ENCODE measurements at regions not wholly inside any gene's neighbourhood (a gene's known extent, or its start where the extent isn't known, plus 50 kb on each side); places are given as distances from the start of the nearest gene placed in this dataset.

DNA sequence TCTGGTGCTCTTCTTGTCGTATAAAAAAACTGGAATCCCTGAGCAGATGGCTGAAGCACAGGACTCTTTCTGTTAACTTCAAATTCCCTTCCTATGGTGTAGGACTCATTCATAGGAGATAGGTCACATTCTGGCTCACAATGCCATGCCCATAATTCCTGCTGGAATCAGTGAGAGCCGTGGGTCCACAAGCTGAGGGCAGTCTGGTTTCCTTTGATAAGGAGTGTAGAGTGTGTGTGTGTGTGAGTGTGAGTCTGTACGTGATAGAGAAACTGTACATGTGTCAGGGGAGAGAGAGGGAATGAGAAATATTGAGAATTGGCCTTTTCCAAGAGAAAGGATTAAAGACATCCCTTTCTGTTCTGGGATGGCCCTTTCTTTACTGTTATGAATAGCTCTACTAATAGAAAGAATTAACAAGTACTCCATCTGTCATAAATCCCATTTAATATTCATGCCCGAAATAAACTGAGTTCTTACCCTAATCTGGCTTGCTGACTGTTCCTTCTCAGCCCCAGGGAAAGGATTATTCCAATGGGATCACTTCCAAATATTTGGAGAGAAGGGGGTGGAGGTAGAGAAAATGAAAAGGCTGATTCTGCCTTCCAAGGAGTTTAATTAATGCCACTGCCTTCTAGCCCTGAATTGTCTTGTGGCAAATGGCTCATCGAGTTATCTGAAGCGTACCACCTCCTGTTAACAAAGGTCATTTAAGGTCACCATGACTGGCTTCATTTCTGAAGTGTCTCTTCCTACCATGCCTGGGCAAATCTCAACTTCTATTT, 79.0 kb downstream of the TMX1 start:
- H3K27ac ChIP-seq, result peak overlapping the region in 3 of 4 donors; percentile 56 to 66 (median 62)
- 70 to 78% methylated on average over 6 of the region's 6 CpGs for WGBS, 2 donors

DNA sequence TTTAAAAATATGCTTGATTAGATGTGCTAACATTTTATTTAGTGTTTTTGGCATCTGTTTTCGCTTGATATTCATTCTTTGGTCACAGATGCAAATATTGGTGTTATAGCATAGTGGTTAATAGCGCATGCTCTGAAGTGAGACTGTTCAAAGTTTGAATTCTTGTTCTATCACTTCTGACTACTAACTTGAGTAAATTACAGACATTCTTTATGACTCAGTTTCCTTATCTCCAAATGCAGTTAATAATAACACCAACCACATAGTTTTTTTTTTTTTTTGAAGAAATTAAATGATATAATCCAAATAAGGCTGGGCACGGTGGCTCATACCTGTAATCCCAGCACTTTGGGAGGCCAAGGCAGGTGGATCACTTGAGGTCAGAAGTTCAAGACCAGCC, 81.0 kb downstream of the TMX1 start:
- Histone ChIP-seq H3K4me1 (peaks cover 0 to 32% (median 24%) of the 10 kb centered on the region in 4 donors), H3K4me3 (no peak overlapping the region), H3K27me3 (no peaks in the 10 kb centered on the region), H3K27ac (no peak overlapping the region), H3K36me3 (no peaks in the 10 kb centered on the region), H3K9me3 (no peaks in the 10 kb centered on the region)
- no peak for TF ChIP-seq EP300 (IDR thresholded peaks at IDR 0.05)
- TF ChIP-seq, protein P1, sequence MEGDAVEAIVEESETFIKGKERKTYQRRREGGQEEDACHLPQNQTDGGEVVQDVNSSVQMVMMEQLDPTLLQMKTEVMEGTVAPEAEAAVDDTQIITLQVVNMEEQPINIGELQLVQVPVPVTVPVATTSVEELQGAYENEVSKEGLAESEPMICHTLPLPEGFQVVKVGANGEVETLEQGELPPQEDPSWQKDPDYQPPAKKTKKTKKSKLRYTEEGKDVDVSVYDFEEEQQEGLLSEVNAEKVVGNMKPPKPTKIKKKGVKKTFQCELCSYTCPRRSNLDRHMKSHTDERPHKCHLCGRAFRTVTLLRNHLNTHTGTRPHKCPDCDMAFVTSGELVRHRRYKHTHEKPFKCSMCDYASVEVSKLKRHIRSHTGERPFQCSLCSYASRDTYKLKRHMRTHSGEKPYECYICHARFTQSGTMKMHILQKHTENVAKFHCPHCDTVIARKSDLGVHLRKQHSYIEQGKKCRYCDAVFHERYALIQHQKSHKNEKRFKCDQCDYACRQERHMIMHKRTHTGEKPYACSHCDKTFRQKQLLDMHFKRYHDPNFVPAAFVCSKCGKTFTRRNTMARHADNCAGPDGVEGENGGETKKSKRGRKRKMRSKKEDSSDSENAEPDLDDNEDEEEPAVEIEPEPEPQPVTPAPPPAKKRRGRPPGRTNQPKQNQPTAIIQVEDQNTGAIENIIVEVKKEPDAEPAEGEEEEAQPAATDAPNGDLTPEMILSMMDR (IDR thresholded peaks at IDR 0.05), result no peak
- no peak for TF ChIP-seq POLR2AphosphoS5 (IDR thresholded peaks at IDR 0.05)
- TF ChIP-seq POLR2A (IDR thresholded peaks at IDR 0.05), result no peak
- intact Hi-C loops (cut with DNase I), result no loop called here
- DNase-seq, result no peak
- 86 to 88% methylated on average over 3 of the region's 3 CpGs for WGBS, 2 donors

More for the DNA sequence above, 79.0 kb downstream of the TMX1 start:
- intact Hi-C loops (cut with DNase I), result no loop called here
- Histone ChIP-seq H3K4me1 (peaks cover 0 to 37% (median 25%) of the 10 kb centered on the region in 4 donors), H3K36me3 (no peaks in the 10 kb centered on the region), H3K4me3 (no peak overlapping the region), H3K9me3 (no peaks in the 10 kb centered on the region), H3K27me3 (no peaks in the 10 kb centered on the region)
- TF ChIP-seq POLR2AphosphoS5 (IDR thresholded peaks at IDR 0.05) (no peak), POLR2A (IDR thresholded peaks at IDR 0.05) (no peak), EP300 (IDR thresholded peaks at IDR 0.05) (no peak)
- TF ChIP-seq, protein P1 (IDR thresholded peaks at IDR 0.05), result no peak
- DNase-seq, result no peak

DNA sequence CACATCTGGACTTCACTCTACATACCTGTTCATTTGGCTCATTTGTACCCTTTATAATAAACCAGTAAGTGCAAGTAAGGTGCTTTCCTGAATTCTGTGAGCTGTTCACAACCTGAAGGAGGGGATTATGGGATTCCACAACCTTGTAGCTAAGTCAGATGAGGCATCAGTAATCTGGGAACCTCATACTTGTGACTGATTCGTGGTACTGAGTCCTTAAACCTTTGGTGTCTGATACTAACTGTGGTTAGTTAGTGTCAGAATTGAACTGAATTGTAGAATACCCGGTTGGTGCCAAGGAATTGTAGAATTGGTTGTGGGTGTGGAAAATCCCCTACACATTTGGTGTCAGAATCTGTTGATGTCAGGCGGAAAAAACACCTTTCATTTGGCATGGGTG, 83.4 kb downstream of the TMX1 start:
- Histone ChIP-seq H3K9me3 (no peaks in the 10 kb centered on the region), H3K4me3 (no peak overlapping the region), H3K27me3 (no peaks in the 10 kb centered on the region), H3K36me3 (no peaks in the 10 kb centered on the region), H3K4me1 (peaks cover 0 to 34% (median 30%) of the 10 kb centered on the region in 4 donors), H3K27ac (no peak overlapping the region)
- whole genome bisulfite sequencing, 2 donors, result 81 to 83% methylated on average over 3 of the region's 3 CpGs
- intact Hi-C loops (cut with DNase I), result no loop called here
- DNase-seq, result no peak
- TF ChIP-seq EP300 (IDR thresholded peaks at IDR 0.05) (no peak), POLR2A (IDR thresholded peaks at IDR 0.05) (no peak), POLR2AphosphoS5 (IDR thresholded peaks at IDR 0.05) (no peak)
- TF ChIP-seq, protein P1 (IDR thresholded peaks at IDR 0.05), result no peak

DNA sequence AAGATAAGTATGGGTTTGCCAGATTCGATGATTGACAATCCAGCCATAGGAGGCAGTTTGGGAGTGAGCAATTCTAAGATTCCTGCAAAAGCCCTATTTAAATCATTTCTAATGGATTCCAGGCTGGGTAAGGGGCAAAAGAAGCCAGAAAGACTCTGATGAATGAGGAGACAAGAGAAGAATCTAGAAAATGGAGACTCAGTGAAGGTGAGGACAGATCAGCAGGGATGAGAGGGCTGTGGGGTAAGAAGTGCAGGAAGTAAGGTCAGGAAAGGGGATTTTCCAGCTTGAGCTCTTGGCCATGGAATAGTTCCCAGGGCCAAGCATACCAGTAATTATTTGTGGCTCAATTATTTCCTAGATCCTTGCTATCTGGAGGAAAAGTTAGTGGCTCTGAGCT, 87.3 kb downstream of the TMX1 start:
- no peak for DNase-seq
- no peaks in the 10 kb centered on the region for H3K36me3 ChIP-seq

More for the DNA sequence above, 87.3 kb downstream of the TMX1 start:
- TF ChIP-seq POLR2A (IDR thresholded peaks at IDR 0.05) (no peak), POLR2AphosphoS5 (IDR thresholded peaks at IDR 0.05) (no peak)
- TF ChIP-seq, protein P1 (IDR thresholded peaks at IDR 0.05), result no peak
- Histone ChIP-seq H3K4me3 (no peak overlapping the region), H3K27me3 (no peaks in the 10 kb centered on the region), H3K27ac (peak overlapping the region in 3 of 4 donors; percentile 61 to 70 (median 66)), H3K4me1 (peaks cover 0 to 37% (median 21%) of the 10 kb centered on the region in 4 donors), H3K9me3 (no peaks in the 10 kb centered on the region)
- WGBS, 2 donors, result 75 to 87% methylated on average over 1 of the region's 1 CpG
- intact Hi-C loops (cut with DNase I), result no loop called here

Measured in sigmoid colon (tissue), 6 donors.